Left ventricle myocardium inferior (tissue), 1 donor: ENCODE measurements at regions not wholly inside any gene's neighbourhood (a gene's known extent, or its start where the extent isn't known, plus 50 kb on each side); places are given as distances from the start of the nearest gene placed in this dataset.

Source experiments
- DNase-seq: peaks from one replicate; pipeline ENCODE4 v3.0.0-alpha.2; 2020
- H3K27ac ChIP-seq: fragments of 200-600 bp; replicated peaks from 2 replicates; pipeline ENCODE4 v1.8.0; 2021
- H3K27me3 ChIP-seq: fragments of 200-600 bp; 2 replicates; pipeline ENCODE4 v1.8.0; 2021; ENCODE audit warnings: low read depth
- H3K36me3 ChIP-seq: fragments of 200-600 bp; 2 replicates; pipeline ENCODE4 v1.8.0; 2021
- H3K4me1 ChIP-seq: fragments of 200-600 bp; 2 replicates; pipeline ENCODE4 v1.8.0; 2021
- H3K4me3 ChIP-seq: fragments of 200-600 bp; 2 replicates; pipeline ENCODE4 v1.8.0; 2021; ENCODE audit warnings: mild to moderate bottlenecking, moderate library complexity
- H3K9me3 ChIP-seq: fragments of 200-600 bp; replicated peaks from 2 replicates; pipeline ENCODE4 v1.8.0; 2021
- intact Hi-C: fragments of 100-400 bp; cut with micrococcal nuclease; formaldehyde crosslinking; loops from one replicate; pipeline ENCODE4 v1.11.0; 2022
- TF ChIP-seq, protein P1 (sequence below): fragments of 200-600 bp; IDR thresholded peaks from 2 replicates; pipeline ENCODE4 v1.8.0; 2021; ENCODE audit warnings: antibody characterized with exemption, mild to moderate bottlenecking, borderline replicate concordance
- donor health status: DM: no; HTN: yes; CAD: no; lungs with severe emphysema.

- H3K27ac ChIP-seq: no peak overlapping the region
- no peak overlapping the region for H3K4me3 ChIP-seq
- H3K9me3 ChIP-seq: peaks cover 8% of the 10 kb centered on the region
- no peaks in the 10 kb centered on the region for H3K4me1 ChIP-seq
- TF ChIP-seq, protein P1, sequence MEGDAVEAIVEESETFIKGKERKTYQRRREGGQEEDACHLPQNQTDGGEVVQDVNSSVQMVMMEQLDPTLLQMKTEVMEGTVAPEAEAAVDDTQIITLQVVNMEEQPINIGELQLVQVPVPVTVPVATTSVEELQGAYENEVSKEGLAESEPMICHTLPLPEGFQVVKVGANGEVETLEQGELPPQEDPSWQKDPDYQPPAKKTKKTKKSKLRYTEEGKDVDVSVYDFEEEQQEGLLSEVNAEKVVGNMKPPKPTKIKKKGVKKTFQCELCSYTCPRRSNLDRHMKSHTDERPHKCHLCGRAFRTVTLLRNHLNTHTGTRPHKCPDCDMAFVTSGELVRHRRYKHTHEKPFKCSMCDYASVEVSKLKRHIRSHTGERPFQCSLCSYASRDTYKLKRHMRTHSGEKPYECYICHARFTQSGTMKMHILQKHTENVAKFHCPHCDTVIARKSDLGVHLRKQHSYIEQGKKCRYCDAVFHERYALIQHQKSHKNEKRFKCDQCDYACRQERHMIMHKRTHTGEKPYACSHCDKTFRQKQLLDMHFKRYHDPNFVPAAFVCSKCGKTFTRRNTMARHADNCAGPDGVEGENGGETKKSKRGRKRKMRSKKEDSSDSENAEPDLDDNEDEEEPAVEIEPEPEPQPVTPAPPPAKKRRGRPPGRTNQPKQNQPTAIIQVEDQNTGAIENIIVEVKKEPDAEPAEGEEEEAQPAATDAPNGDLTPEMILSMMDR: no peak
- intact Hi-C loops: no loop called here
- no peak for DNase-seq
- no peaks in the 10 kb centered on the region for H3K27me3 ChIP-seq
- no peaks in the 10 kb centered on the region for H3K36me3 ChIP-seq
Measured at GRCh38 chr5:3034449-3034848, 283.0 kb upstream of the IRX2 start.

DNA sequence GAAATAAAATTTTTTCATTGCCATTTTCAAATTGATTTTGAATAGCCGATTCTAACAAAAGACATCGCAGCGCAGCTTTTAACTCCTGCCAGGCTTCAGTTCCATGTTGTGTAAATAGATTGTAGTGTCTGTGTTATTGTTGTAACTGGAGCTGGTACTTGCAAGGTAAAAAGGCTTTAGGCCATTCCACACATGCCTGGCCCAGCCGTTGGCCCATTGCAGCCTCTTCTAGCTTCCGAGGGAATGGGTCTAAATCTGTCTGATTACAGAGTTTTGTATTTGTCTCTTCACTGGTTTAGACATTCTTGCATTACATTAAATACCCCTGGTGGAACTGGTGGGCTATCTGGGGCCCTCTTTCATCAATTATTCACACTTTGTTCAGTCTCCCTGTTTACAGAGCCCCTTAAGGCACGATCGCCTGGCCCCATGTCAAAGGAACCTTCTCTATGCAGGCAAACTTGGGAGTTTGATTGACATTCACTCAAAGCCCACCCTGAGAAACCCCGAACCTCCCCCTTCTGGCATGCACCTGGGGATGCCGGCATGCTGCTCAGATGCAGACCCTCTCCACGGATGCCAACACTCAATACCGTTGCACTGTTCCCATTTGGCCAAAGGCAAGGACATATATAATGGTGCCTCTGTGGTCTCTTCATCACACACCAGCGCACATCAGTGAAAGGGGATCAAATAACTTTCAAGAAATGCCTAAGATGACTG, 281.7 kb upstream of the IRX2 start:
- Histone ChIP-seq H3K36me3 (no peaks in the 10 kb centered on the region), H3K9me3 (peaks cover 8% of the 10 kb centered on the region), H3K4me1 (no peaks in the 10 kb centered on the region), H3K4me3 (no peak overlapping the region), H3K27me3 (peaks cover 1% of the 10 kb centered on the region), H3K27ac (no peak overlapping the region)
- intact Hi-C loops: no loop called here
- TF ChIP-seq, protein P1: no peak
- no peak for DNase-seq

- intact Hi-C loops: no loop called here
- TF ChIP-seq, protein P1: no peak
- DNase-seq: no peak
- Histone ChIP-seq H3K9me3 (peaks cover 6% of the 10 kb centered on the region), H3K36me3 (no peaks in the 10 kb centered on the region), H3K27ac (no peak overlapping the region), H3K4me1 (no peaks in the 10 kb centered on the region), H3K27me3 (peaks cover 8% of the 10 kb centered on the region), H3K4me3 (no peak overlapping the region)
Measured at GRCh38 chr5:3032513-3032912, 281.0 kb upstream of the IRX2 start.

DNA sequence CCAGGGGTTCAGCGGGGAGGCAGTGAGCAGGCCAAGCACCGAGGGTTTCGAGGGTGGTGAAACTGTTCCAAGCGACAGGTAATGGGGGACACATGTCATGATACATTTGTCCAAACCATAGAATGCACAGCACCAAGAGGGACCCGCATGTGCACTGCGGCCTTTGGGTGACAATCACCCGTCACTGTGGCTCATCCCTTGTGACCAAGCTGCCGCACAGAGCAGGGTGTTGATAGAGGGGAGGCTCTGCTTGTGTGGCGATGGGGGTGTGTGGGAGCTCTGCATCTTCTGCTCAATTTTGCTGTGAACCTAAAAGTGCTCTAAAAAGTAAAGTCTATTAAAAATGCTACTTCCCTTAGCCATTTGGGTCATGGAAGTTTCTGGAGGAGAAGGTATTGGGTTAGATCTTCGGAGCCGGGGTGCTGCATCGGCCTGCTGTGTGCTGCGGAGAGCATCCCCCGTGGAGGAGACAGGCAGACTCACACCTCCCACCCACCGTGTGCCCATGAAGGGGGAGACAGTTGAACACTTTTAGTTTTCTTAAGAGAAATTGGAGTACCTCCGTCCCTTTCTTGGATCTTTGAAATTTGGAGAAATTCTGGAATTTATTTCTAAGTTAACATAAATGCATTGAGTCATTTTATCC, 280.4 kb upstream of the IRX2 start:
- peaks cover 9% of the 10 kb centered on the region for H3K27me3 ChIP-seq
- TF ChIP-seq, protein P1: no peak
- H3K27ac ChIP-seq: no peak overlapping the region
- no peaks in the 10 kb centered on the region for H3K36me3 ChIP-seq
- intact Hi-C loops: no loop called here
- H3K9me3 ChIP-seq: no peaks in the 10 kb centered on the region
- no peaks in the 10 kb centered on the region for H3K4me1 ChIP-seq
- DNase-seq: no peak
- H3K4me3 ChIP-seq: no peak overlapping the region

GRCh38 chr5:3030511-3031165, 279.2 kb upstream of the IRX2 start:
- Histone ChIP-seq H3K27me3 (peaks cover 13% of the 10 kb centered on the region), H3K4me1 (no peaks in the 10 kb centered on the region), H3K36me3 (no peaks in the 10 kb centered on the region), H3K4me3 (no peak overlapping the region), H3K9me3 (no peaks in the 10 kb centered on the region), H3K27ac (no peak overlapping the region)
- intact Hi-C loops: no loop called here
- TF ChIP-seq, protein P1: no peak
- no peak for DNase-seq
